GM19328 (cell line): ENCODE measurements at regions not wholly inside any gene's neighbourhood (a gene's known extent, or its start where the extent isn't known, plus 50 kb on each side); places are given as distances from the start of the nearest gene placed in this dataset.
A peak's percentile ranks its signal among the peaks of the same experiment; 100 is the strongest.
"Not testable (repeated sequence)": the region's sequence is repeated elsewhere in the genome, so short reads cannot be mapped to it uniquely, and the experiment has no call there.

Experiments used
- ATAC-seq: cut with Tn5 transposase; IDR thresholded peaks from one replicate; pipeline ENCODE4 v1.9.1; 2021; ENCODE audit warnings: mild to moderate bottlenecking, moderate library complexity; ENCODE audit not compliant: unreplicated experiment

DNA sequence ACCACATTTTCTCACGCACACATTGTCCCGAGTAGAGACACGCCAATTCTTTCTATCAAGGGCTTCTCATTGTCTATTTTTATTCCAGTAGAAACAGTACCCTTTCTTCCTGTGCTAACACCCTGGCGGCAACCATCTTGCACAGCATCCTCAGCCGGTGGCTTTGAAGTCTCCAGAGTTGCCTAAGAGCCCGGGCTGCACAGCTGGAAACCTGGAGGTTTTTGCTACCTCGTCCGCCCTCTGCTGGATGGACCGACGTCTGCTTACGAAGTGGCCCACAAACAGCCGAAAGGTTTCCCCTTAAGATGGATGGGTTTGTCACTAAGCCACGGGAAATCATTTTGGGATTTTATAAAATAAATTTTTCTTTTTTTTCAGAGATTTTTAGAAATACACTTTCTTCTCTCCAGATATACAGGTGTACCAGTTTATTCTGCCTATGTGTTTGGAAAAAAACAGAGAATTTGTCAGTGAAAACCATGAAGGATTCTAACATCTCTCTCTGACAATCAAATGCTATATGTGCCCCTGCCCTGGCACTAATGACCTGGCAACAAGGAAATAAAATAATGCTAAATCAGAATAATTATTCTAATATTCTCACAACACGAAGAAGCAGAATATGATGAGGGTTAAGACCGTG, 81.8 kb upstream of the FAM204A start:
- peak; percentile 75 for ATAC-seq

DNA sequence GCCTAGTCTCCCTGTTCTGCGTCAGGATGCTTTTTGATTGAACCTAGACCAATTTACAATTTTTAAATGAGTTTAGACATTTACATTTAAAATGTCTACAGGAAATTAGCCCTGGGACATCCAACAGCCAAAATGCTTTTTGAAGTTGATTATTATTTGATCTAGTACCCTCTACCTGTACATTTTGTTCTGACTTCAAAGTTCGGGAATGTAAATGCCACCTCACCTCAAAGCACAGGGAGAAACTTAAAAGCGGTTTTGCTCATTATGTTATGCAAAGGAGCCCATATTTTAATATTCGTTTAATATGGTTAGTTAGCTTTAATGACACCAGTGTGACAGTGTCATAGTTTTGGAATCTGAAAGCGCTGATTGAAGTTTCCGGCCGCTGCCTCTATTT, 80.1 kb upstream of the FAM204A start:
- ATAC-seq = no peak

DNA sequence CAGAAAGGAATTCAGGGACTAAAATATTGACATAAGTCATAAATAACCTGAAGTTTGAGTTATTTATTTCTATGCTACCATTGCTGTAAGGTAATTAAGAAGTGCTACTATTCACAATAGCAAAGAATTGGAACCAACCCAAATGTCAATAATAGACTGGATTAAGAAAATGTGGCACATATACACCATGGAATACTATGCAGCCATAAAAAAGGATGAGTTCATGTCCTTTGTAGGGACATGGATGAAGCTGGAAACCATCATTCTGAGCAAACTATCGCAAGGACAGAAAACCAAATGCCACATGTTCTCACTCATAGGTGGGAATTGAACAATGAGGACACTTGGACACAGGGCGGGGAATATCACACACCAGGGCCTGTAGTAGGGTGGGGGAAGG, 77.9 kb upstream of the FAM204A start:
- ATAC-seq = not testable (repeated sequence)

DNA sequence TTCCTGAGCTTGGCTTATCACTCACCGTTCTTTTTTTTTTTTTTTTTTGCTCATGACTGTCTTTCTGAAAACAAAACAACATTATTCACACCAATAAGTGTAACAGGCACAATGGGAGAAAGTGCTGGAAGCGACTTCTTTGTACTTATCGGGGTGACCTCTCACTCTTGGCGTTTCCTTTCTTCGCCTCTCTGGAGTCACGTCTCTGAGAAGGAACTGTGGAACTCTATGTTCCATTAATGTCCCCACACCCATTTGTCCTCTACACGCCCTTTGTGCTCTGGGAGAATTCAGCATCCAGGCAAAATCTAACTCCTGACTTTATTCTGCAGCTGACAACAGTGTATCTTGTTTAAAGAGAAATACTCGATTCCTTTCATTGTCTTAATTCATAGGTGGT, 70.8 kb upstream of the FAM204A start:
- ATAC-seq = no peak

DNA sequence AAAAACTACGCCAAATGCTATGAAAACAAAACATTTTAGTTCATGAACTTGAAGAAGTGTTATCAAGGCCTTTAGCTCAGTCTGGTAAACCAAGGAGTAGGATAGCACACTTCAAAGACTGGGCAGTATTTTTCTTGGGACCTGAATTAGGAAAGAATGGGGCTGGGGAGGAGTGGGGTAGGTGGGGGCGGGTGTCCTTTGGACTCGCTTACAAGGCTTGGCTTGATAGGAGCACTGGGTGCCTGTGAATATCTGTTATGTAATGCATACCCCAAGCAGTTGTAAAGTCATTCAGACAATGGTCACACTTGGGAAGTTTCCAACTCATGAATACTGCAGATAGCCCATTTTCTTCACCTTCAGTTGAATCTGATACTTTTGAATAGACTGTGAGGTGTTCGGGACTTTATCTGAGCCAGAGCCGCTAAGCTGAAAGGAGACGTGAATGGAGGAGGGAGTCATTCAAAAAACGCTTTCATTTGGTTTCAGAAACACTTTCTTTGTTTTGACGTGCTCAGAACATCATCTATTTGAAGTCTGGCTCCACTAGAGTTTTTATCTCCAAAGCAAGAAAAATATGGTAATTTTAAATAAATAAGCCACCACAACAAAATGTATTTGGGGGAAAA, 70.1 kb upstream of the FAM204A start:
- ATAC-seq = no peak

DNA sequence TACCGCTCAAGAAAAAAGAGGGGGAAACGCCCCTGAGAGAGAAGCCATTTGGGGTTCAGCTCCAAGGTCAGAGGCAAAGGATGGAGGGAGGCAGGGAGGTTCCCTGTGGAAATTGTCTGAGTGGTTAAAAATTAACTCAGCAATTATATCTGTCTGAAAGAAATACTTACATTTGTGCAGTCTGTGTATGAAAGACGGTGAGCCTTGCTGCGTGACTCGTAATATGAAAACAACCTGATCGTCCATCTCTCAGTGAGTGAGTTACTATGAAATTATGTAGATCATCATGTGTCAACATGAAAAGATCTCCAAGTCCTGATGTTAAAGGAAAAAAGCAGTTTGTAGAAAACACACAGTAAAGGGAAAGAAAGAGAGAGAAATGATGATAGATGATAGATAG, 67.2 kb upstream of the FAM204A start:
- ATAC-seq = no peak

DNA sequence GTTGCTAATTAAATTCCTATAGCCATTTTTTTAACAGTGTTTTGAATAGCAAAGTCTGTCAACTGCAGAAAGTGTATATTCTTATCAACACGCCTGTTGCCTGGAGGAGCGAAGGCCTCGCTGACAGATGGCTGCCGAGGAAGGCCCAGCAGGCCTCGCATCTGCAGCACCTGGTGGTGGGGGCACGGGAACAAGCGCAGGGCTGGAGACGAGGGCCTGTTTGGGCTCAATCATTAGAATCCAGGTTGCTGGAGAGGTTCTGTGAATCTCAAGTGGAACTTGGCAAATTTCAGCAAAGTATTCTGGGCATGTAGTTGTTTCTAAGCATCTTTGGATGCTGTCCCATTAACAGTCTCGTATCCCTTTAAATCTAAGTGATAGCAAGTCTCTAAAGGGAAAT, 66.1 kb upstream of the FAM204A start:
- ATAC-seq = no peak

DNA sequence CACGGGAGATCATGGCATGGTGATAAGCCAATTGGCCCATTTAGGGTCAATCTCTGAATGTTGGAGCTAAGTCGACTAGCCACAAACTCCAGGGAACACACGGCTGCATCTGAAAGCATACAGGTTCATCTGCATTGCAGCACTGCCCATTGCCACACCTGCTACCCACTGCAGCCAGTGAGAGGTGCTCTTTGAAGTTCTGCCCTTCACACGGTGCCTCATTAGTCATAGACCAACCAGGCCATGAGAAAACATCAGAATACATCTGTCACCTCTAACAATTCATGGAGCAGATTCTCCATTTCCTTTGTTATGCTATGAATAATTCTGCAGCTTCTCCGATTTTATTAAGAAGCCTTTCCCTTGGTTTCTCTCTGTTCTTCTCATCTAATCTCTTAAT, 65.7 kb upstream of the FAM204A start:
- ATAC-seq = no peak

DNA sequence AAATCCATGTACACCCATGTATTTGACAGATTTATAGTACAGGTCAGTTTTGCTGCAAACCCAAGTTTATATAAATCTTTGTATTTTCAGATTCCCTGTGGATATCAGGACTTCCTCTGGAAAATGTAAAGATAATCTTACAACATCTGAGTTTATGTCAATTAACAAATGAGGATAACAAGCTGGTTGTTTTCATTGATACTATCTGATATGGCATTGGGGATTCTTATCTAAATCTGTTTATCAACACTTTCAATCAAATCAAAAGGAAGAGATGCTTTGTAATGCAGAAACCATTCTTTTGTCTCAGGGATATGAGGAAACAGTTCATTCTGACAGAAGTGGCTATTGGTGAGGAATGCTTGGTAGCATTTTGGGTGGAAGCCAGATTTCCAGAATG, 64.9 kb upstream of the FAM204A start:
- no peak for ATAC-seq

DNA sequence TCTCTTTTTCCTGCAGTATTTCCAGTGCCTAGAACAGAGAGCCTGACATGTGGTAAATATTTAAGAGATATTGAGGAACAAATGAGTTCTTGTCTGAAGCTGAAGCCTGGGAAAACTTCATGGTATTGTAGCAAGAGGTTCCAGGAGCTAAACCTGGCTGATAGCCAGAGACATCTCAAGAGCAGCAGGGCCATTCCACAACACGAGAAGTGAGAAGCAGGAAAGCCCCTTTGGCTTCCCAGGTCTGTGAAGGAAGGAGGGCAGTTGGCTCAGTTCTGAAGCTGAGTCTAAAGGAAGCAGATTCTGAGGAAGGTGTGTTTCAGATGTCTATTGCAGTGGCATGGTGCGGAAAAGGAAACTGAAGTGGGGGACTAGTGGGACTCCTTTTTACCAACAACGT, 63.8 kb upstream of the FAM204A start:
- no peak for ATAC-seq

DNA sequence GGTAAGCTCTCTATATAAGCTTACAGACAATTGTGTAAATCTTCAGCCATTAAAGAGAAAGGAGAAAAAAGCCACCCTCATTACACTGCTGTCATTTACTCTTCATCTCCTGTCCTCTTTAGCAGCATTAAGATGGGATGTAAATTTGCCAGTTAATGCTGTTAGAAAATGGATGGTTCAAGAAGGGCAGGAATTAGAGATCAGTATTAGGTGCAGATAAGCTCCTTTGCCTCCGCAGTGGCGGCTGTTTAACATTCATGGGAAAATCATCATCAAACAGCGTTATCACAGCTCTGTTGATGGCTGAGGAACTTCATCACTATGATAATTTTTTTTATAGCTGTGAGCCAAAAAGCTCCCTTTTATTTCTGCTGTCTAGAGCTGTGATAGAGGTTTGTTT, 61.8 kb upstream of the FAM204A start:
- ATAC-seq = no peak

DNA sequence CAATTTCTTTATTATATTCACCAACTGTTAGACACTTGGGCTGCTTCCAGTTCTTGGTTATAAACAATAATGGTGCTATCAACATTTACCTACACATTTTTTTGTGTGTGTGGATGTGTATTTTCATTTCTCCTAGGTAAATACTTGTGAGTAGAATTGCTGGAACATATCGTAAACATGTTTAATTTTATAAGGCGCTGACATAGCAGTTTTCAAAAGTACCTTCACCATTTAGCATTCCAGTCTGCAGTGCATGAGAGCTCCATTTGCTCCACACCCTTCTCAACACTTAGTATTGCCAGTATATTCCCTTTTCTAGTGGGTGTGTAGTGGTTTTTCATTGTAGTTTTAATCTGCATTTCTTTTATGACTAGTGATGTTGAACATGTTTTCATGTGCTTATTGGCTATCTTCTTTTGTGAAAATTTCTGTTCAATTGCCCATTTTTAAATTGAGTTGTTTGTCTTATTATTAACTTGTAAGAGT, 59.6 kb upstream of the FAM204A start:
- no peak for ATAC-seq

DNA sequence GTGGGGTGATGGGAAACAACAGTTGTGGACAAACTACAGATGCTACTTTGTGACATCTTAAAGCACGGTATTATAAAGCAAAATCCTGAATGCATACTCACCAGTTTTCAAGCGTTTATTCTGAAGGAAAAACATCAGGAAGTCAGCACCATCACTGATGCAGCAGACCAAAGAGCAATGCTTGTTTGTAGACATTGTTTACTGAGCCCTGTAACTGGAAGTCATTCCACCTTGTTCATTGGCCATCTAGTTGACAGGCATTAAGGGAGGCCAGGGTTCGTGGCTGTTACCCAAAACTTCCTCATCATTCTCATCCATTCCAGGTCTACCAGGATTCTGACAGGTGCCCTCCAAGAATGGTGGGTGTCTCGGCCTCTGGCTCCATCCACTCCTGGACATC, 55.3 kb upstream of the FAM204A start:
- no peak for ATAC-seq

DNA sequence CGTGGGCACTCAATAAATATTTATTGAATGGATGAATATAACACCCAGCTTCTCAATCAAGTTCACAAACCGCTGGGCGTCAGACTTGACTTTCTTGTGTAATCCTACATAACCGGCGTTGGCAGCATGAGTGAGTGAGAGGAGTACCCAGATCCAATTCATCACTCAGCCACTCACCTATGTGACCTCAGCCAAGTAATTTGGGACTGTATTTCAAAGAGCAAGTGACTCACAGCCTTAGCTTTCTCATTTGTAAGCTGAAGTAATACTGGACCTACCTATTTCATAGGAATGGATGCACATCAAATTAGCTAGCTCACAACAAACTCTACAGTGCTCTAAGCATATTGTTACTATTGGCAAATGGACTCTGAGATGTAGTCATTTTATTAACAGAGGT, 53.8 kb upstream of the FAM204A start:
- ATAC-seq = no peak

DNA sequence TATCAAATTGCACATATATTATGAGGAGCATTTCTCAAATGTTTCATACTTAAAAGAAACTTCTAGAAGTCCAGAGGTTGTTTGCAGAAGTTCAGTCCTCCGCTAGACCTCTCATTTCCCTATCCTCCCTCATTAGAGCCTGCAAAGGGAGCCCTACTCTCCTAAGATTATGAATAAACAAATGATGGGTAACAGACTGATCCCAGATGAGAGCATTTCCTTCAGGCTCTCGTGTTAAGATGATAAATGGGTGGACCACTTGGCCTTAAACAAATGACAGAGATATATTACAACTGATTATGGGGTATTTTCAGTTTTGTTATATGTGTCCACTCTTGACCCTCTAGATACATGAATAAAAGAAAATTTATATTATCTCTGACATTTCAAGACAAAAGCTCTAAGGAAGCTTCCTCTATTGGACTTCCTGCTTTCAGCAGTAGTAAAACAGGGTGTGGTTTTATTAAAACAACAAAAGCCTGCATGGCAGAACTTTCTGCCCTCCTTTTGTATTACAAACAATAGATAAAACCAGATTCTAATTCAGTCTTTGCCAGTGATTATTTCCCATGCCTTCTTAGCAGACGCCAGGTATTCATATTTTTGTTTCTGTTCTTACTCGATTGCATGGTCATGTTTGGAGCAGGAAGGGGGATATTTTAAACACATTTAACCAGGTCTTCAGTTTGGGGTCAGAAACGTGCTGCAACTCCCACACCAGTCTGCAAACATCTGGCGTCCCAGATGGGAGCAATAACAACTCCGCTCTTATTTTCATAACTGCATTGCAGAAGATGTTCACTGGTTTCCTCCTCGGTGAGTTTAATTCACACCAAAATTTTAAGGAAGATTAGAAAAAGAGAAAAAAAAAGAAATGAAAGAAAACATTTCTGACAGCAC, 52.4 kb upstream of the FAM204A start:
- no peak for ATAC-seq

DNA sequence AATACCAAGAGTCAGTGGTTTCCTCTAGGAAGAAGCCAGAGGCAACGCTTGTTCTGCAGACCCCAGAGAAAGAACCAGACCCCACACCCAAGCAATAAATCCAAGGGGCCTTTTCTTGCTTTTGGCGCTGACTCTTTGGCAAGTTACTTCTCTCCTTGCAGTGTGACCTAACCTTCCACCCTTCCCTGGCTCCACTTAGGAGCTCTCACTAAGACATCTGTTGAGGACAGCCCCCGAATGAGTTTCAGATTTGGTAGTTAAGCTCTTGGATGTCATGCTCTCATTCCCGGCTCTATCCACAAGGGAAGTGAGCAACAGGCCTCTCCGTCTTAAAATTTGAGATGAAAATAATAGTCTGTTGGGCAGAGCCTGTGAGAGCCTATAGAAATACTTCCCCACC, 50.6 kb upstream of the FAM204A start:
- ATAC-seq = no peak
